ENCODE measurements at regions not wholly inside any gene's neighbourhood (a gene's known extent, or its start where the extent isn't known, plus 50 kb on each side); places are given as distances from the start of the nearest gene placed in this dataset.

- no peak for DNase-seq
Observed at GRCh38 chr13:53204598-53204997, 176.0 kb downstream of the OLFM4 start.

- no peak for DNase-seq
Observed at GRCh38 chr13:53206455-53206854, 177.8 kb downstream of the OLFM4 start.

- DNase-seq, result no peak
Observed at GRCh38 chr13:53207556-53207955, 178.9 kb downstream of the OLFM4 start.

GRCh38 chr13:53214433-53214832, 185.8 kb downstream of the OLFM4 start:
- no peak for DNase-seq

DNA sequence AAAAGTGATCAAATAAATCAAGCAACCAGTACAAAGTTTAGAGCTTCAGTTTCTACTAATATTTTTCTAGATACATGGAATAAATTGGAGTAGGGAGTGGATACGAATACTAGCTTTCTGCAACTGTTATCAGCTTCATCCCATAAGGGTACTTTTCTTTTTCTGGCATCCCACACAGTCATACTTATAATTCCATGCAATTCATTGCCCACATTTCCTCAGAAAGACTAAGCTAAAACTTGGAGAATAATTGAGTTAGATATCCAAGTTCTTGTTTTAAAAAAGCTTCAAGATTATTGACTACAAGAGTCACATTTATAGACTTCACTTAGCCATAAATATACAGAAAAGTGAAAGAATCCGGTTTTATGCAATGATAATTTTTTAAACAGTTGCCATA, 186.9 kb downstream of the OLFM4 start:
- DNase-seq, result no peak

- no peak for DNase-seq
Observed at GRCh38 chr13:53216773-53217172, 188.2 kb downstream of the OLFM4 start.

DNA sequence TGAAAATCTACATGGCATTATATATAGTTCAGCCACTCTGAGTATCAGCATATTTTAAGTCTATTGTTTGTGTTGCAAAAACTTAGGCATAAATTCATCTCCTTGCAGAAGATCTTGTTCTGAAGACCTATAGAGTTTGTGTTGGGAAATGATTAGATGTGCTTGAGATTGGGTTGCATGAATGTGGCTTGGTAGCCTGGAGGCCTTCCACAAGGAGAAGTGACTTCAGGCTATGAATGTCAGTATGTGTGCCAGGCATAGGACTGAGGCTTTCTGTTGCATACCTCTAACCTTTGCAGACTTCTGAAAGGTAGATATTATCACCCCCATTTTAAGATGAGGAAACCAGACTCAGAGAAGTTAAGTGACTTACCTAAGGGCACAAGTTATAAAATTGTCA, 188.6 kb downstream of the OLFM4 start:
- no peak for DNase-seq

DNA sequence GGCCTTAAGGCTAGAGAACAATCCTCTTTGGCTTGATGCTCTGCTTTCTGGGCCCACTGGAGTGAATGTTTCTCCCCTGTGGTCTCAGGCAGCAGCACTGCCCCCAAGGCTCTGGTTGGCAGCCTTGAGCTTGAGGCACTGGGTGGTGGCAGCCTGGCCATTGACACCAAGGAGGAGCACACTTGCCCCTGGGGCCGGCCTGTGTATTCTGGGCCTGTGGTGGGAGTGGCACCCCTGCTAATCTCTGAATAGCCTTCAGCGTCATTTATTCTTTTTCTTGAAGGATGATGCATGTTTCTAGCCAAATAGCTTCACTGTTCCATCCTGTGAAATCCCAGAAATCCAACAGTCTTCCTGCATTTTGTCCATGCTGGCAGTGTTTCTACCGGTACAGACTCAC, 191.4 kb downstream of the OLFM4 start:
- DNase-seq, result no peak

DNA sequence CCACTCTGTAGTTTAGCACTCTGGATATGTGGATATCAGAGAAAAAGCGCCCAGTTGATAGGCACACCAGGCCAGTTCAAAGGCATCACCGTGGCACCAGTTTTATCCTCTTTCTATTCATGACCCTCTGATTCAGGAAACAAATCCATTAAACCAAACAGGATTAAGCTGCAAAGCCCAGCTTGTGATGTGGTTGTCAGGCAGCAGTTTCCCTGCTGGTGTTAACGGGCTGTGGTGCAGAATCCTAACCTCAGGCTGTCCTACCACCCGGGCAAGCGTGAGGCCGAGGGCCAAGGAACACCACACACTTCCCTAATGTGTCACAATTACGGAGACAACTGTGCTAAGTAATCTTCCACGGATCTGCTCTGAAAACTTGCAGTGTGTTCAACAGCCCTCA, 209.1 kb downstream of the OLFM4 start:
- no peak for DNase-seq

DNA sequence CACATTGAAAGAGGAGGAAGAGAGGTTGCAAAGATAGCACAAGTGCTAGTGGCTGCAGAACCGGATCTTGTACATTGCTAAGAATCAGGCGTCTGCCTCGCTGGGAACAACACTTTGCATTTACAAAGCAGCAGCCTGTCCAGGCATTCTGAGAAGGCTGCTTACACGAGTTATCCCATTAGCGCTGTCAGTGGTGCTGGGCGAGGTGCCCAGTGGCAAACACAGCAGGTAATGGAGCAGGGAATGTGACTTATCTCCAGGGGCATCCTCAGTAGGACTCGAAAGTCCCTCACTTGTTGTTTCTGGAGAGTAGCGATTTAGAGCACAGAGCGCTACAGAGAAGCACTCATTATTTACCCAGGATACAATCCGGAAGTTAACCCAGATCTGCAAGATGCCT, 209.6 kb downstream of the OLFM4 start:
- DNase-seq, result no peak

- DNase-seq, result no peak
Observed at GRCh38 chr13:53240401-53241025, 211.9 kb downstream of the OLFM4 start.

- DNase-seq, result no peak
Observed at GRCh38 chr13:53241891-53242348, 213.3 kb downstream of the OLFM4 start.

DNA sequence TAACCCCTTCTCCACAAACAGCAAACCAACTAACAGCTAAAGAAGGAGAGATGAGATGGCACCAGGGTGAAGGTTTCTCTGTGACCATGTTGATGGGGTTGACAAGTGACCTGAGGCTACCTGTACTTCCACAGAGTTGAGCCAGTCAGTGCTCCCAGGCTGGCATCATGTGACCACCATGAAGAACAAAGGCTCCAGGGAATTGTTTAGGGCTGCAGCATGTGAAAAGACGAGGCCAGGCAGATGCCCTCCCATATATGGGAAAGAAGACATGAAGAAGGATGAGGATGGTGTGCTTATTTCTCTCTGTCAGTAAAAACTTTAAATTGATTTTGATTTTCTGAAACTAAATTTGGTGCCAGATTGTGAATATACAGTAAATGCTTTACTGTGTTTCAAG, 220.6 kb downstream of the OLFM4 start:
- DNase-seq, result no peak

- no peak for DNase-seq
Observed at GRCh38 chr13:53250272-53250875, 221.8 kb downstream of the OLFM4 start.

DNA sequence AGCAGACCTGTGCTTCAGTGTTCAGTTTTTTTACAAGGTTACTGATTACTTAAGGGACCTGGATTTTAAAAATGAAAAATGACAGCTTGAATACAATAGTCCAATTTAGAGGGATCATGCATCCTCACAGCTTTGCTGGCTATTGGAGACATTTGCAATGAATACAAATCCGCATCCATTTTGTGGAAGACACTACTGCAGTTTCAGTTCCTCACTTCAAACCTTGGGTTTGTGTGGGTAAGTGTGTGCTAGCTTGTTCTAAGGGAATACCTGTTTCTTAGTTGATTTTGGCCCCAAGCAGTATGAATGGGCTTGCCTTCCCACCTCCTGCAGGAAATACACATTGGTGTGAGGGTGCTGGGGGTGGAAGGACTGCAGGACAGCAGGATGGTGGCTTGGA, 222.4 kb downstream of the OLFM4 start:
- no peak for DNase-seq

DNA sequence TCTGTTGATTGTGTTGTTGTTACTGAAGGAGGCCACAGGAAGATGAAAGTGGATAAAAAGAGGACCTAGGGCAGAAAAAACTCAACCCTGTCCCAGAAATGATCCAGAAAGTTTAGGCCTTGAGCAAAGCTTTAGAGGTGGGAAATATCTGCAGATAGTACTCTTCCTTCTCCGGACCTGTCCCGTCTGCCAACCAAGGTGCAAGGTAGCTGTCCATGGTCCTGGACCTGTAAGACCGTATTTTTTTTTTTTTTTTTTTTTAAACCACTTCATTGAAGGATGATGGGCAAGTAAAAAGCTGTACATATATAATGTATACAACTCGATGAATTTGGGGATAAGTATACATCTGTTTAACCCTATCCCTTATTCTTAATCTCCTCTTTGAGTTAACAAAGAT, 225.9 kb downstream of the OLFM4 start:
- DNase-seq, result no peak

DNA sequence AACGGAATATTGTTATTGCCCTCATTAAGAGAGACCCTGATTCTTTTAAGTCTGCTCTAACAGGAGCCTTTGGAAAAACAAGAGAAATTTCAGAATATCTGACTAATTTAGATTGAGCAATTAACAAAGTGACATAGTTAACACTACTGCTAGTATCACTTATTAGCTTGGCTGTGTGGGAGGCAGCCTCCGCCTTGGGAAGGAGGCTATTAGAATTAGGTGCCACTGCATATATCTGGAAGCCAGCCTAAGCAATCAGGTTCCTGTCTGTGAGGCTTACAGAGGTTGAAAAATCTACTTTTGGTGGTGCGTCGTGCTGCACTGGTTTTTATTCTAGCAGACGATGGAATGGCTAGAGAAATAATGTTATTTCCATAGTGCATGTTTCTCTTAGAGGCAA, 227.2 kb downstream of the OLFM4 start:
- DNase-seq, result no peak

DNA sequence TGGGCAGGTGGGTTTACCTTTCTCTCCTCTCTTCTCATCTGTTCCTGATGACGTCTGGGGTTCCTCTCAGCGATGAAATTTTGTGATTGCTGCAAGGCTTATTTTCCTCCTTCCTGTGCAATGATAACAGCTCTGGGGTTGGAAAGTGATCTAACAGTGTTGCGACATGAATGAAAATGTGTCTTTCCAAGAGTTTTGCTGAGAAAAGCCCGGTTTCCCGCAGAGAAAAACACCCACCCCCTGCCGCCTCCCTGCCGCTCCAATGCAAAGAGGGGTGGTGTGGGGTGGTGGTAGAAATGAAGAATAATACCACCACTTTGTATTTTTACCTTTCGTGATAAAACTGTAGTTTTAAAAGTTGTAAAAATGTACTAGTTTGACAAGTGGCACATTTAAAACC, 232.0 kb downstream of the OLFM4 start:
- DNase-seq, result no peak

- DNase-seq, result no peak
Observed at GRCh38 chr13:53264751-53265385, 236.3 kb downstream of the OLFM4 start.

DNA sequence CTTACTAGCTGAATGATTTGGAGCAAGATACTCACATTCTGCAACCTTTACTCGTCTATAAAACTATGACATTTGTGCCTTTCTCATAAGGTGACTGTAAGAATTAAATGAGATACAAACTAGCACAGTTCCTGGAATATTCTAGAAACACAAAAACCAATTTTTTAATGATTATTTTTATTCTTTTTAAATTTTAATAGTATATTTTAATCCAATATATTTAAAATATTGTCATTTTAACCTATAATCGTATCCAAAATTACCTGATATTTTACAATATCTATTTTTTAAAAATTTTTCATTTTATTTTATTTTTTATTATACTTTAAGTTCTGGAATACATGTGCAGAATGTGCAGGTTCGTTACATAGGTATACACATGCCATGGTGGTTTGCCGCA, 238.1 kb downstream of the OLFM4 start:
- DNase-seq, result no peak

GRCh38 chr13:53269634-53270033, 241.0 kb downstream of the OLFM4 start:
- DNase-seq, result no peak

DNA sequence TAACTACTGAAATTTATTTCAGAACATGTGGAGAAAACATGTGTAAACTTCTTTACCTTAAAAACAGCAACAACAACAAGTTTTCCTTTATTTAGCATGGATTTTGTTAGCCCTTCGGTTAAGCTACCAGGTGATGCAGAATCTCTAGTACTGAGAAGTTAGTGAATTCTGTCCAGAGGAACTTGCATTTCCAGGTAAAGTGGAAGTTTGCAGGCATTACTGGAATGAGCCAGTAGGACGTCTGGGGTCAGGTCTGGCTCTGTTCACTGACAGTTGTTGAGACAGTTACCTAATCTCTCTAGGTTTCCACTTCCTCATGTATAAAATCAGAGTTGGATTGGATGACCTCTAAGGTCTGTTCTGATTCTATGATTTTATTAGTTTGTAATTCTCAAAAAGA, 244.3 kb downstream of the OLFM4 start:
- no peak for DNase-seq

GRCh38 chr13:53276265-53276664, 247.7 kb downstream of the OLFM4 start:
- DNase-seq, result no peak

- DNase-seq, result no peak
Observed at GRCh38 chr13:53281677-53282076, 253.1 kb downstream of the OLFM4 start.

All from occipital lobe (tissue), 1 donor.